Thymus (tissue), 11 donors: ENCODE measurements at regions not wholly inside any gene's neighbourhood (a gene's known extent, or its start where the extent isn't known, plus 50 kb on each side); places are given as distances from the start of the nearest gene placed in this dataset.
A peak's percentile ranks its signal among the peaks of the same experiment; 100 is the strongest.

Source experiments
- DNase-seq, 9 donors: peaks; one replicate each; pipeline ENCODE4 v3.0.0-alpha.2; 2013; ENCODE audit warnings: low spot score in 9 of 9, low read depth in 6 of 9, missing footprints in 1 of 9
- H3K27ac ChIP-seq, 2 donors: one replicate each; pipeline ENCODE4 v1.5.1; 2013; ENCODE audit warnings: control low read depth in 1 of 2, low read depth in 1 of 2, low read length in 1 of 2, mild to moderate bottlenecking in 1 of 2, moderate library complexity in 1 of 2
- H3K27me3 ChIP-seq, 2 donors: one replicate each; pipeline ENCODE4 v1.5.1; 2013; ENCODE audit warnings: low read length in 1 of 2; ENCODE audit not compliant: control insufficient read depth in 2 of 2, insufficient read depth in 1 of 2
- H3K36me3 ChIP-seq, 2 donors: one replicate each; pipeline ENCODE4 v1.5.1; 2013; ENCODE audit warnings: low read length in 1 of 2, mild to moderate bottlenecking in 1 of 2, moderate library complexity in 1 of 2; ENCODE audit not compliant: control insufficient read depth in 2 of 2, insufficient read depth in 2 of 2
- H3K4me1 ChIP-seq, 2 donors: one replicate each; pipeline ENCODE4 v1.5.1; 2013; ENCODE audit warnings: low read length in 2 of 2; ENCODE audit not compliant: control insufficient read depth in 2 of 2, insufficient read depth in 2 of 2
- H3K4me3 ChIP-seq, 2 donors: one replicate each; pipeline ENCODE4 v1.5.1; 2013; ENCODE audit warnings: low read length in 2 of 2, control low read depth in 1 of 2, mild to moderate bottlenecking in 1 of 2
- H3K9me3 ChIP-seq, 2 donors: one replicate each; pipeline ENCODE4 v1.5.1; 2013; ENCODE audit warnings: low read length in 1 of 2, mild to moderate bottlenecking in 1 of 2; ENCODE audit not compliant: control insufficient read depth in 2 of 2, insufficient read depth in 1 of 2
- WGBS: extraction: QIAGEN DNeasy Blood & Tissue Kit; methylation state at CpG from one replicate; pipeline ENCODE4 v1.1.7; 2013; 5-methylcytosine and 5-hydroxymethylcytosine counted together
- donor health status: healthy.

GRCh38 chr4:146095091-146095690 is 80.3 kb upstream of the LSM6 start:
- Histone ChIP-seq H3K27me3 (no peaks in the 10 kb centered on the region), H3K36me3 (no peaks in the 10 kb centered on the region), H3K4me1 (no peaks in the 10 kb centered on the region), H3K9me3 (no peaks in the 10 kb centered on the region), H3K27ac (no peak overlapping the region), H3K4me3 (no peak overlapping the region)
- DNase-seq, result peak; percentile 1 to 63 (median 27)
- WGBS, result 77% methylated on average over 4 of the region's 4 CpGs

- H3K4me1 ChIP-seq, result no peaks in the 10 kb centered on the region
- H3K36me3 ChIP-seq, result no peaks in the 10 kb centered on the region
- no peak for DNase-seq
- no peak overlapping the region for H3K4me3 ChIP-seq
- H3K9me3 ChIP-seq, result no peaks in the 10 kb centered on the region
- WGBS, result 96% methylated on average over 2 of the region's 2 CpGs
- no peak overlapping the region for H3K27ac ChIP-seq
- no peaks in the 10 kb centered on the region for H3K27me3 ChIP-seq
Observed at GRCh38 chr4:146088690-146089089, 86.8 kb upstream of the LSM6 start.

GRCh38 chr4:146087856-146088255 is 87.7 kb upstream of the LSM6 start:
- Histone ChIP-seq H3K27ac (no peak overlapping the region), H3K4me3 (no peak overlapping the region), H3K36me3 (no peaks in the 10 kb centered on the region), H3K9me3 (no peaks in the 10 kb centered on the region), H3K27me3 (no peaks in the 10 kb centered on the region), H3K4me1 (no peaks in the 10 kb centered on the region)
- 93% methylated on average over 5 of the region's 5 CpGs for WGBS
- DNase-seq, result no peak

- Histone ChIP-seq H3K27me3 (no peaks in the 10 kb centered on the region), H3K36me3 (no peaks in the 10 kb centered on the region), H3K27ac (no peak overlapping the region), H3K4me3 (no peak overlapping the region), H3K9me3 (no peaks in the 10 kb centered on the region), H3K4me1 (no peaks in the 10 kb centered on the region)
- no peak for DNase-seq
- 97% methylated on average over 6 of the region's 6 CpGs for WGBS
Observed at GRCh38 chr4:146076081-146076480, 99.4 kb upstream of the LSM6 start.

- Histone ChIP-seq H3K27me3 (no peaks in the 10 kb centered on the region), H3K27ac (no peak overlapping the region), H3K4me1 (no peaks in the 10 kb centered on the region), H3K36me3 (no peaks in the 10 kb centered on the region), H3K9me3 (no peaks in the 10 kb centered on the region), H3K4me3 (no peak overlapping the region)
- DNase-seq, result no peak
- 59% methylated on average over 3 of the region's 3 CpGs for WGBS
Observed at GRCh38 chr4:146073517-146073916, 102.0 kb upstream of the LSM6 start.

GRCh38 chr4:146072376-146072775 is 103.1 kb upstream of the LSM6 start:
- H3K4me1 ChIP-seq, result no peaks in the 10 kb centered on the region
- no peaks in the 10 kb centered on the region for H3K36me3 ChIP-seq
- no peak overlapping the region for H3K4me3 ChIP-seq
- H3K9me3 ChIP-seq, result no peaks in the 10 kb centered on the region
- DNase-seq, result no peak
- 99% methylated on average over 1 of the region's 1 CpG for WGBS
- H3K27ac ChIP-seq, result no peak overlapping the region
- no peaks in the 10 kb centered on the region for H3K27me3 ChIP-seq

GRCh38 chr4:146071390-146071789 is 104.1 kb upstream of the LSM6 start:
- Histone ChIP-seq H3K27me3 (no peaks in the 10 kb centered on the region), H3K4me3 (no peak overlapping the region), H3K9me3 (no peaks in the 10 kb centered on the region), H3K4me1 (no peaks in the 10 kb centered on the region), H3K27ac (no peak overlapping the region), H3K36me3 (no peaks in the 10 kb centered on the region)
- WGBS, result 89% methylated on average over 5 of the region's 5 CpGs
- DNase-seq, result no peak

GRCh38 chr4:146063143-146063542 is 112.4 kb upstream of the LSM6 start:
- H3K36me3 ChIP-seq, result no peaks in the 10 kb centered on the region
- H3K4me1 ChIP-seq, result no peaks in the 10 kb centered on the region
- DNase-seq, result no peak
- H3K27me3 ChIP-seq, result no peaks in the 10 kb centered on the region
- H3K4me3 ChIP-seq, result no peak overlapping the region
- H3K9me3 ChIP-seq, result no peaks in the 10 kb centered on the region
- no peak overlapping the region for H3K27ac ChIP-seq

- no peaks in the 10 kb centered on the region for H3K4me1 ChIP-seq
- H3K27me3 ChIP-seq, result no peaks in the 10 kb centered on the region
- DNase-seq, result no peak
- no peaks in the 10 kb centered on the region for H3K9me3 ChIP-seq
- 96% methylated on average over 2 of the region's 2 CpGs for WGBS
- no peaks in the 10 kb centered on the region for H3K36me3 ChIP-seq
- no peak overlapping the region for H3K27ac ChIP-seq
- no peak overlapping the region for H3K4me3 ChIP-seq
Observed at GRCh38 chr4:146062340-146062739, 113.2 kb upstream of the LSM6 start.
